HG03521 (cell line): ENCODE measurements at regions not wholly inside any gene's neighbourhood (a gene's known extent, or its start where the extent isn't known, plus 50 kb on each side); places are given as distances from the start of the nearest gene placed in this dataset.

Source experiments
- ATAC-seq: cut with Tn5 transposase; IDR thresholded peaks from one replicate; pipeline ENCODE4 v1.9.1; 2021; ENCODE audit warnings: mild to moderate bottlenecking, moderate library complexity; ENCODE audit not compliant: unreplicated experiment

GRCh38 chr4:12723849-12724447 lies 760.2 kb downstream of the RAB28 start:
- no peak for ATAC-seq

DNA sequence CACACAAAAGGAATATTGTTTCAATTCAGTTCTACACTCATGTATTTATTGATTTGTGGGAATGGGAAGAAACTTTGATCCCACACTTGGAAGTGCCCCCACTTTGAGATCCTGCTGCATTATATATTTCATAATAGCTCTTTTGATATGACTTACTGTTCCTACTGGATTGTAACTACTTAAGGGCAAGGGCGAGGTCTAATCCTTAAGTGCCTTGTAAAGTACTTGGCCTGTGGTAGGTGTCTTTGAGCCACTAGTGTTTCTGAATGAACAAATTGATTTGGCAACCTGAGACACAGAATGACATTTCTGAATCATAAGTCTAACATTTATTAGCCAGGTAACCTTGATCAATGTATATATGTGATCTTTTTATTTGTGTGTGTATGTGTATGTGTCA lies 767.2 kb downstream of the RAB28 start:
- no peak for ATAC-seq

- no peak for ATAC-seq
Observed at GRCh38 chr4:12712648-12713339, 771.3 kb downstream of the RAB28 start.

- no peak for ATAC-seq
Observed at GRCh38 chr4:12707381-12708175, 776.6 kb downstream of the RAB28 start.

GRCh38 chr4:12703036-12703435 lies 781.1 kb downstream of the RAB28 start:
- ATAC-seq: no peak

GRCh38 chr4:12701384-12701783 lies 782.8 kb downstream of the RAB28 start:
- ATAC-seq: peak; percentile 65

DNA sequence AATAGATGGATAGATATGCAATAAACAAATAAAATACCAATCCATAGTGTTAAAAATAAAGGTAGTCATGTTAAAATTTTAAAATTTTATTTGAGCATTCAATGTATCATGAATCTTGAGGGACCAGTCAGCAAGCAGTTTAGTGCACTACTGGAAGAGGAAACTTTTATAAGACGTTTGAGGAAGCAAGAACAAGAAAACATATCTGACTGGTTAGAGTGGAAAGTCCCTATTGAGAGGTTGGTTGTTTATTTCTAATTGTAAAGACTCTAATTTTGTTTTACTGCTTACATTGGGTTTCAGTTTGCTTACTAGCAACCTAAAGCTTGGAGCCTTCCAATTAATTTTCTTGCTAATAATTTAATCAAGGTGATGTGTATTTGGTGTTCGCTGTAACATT lies 786.2 kb downstream of the RAB28 start:
- peak; percentile 46 for ATAC-seq

- no peak for ATAC-seq
Observed at GRCh38 chr4:12692815-12693214, 791.3 kb downstream of the RAB28 start.

GRCh38 chr4:12691168-12691567 lies 793.0 kb downstream of the RAB28 start:
- ATAC-seq: no peak

- no peak for ATAC-seq
Observed at GRCh38 chr4:12689457-12689856, 794.7 kb downstream of the RAB28 start.

- ATAC-seq: no peak
Observed at GRCh38 chr4:12679217-12679616, 804.9 kb downstream of the RAB28 start.

- ATAC-seq: no peak
Observed at GRCh38 chr4:12674184-12674583, 810.0 kb downstream of the RAB28 start.

DNA sequence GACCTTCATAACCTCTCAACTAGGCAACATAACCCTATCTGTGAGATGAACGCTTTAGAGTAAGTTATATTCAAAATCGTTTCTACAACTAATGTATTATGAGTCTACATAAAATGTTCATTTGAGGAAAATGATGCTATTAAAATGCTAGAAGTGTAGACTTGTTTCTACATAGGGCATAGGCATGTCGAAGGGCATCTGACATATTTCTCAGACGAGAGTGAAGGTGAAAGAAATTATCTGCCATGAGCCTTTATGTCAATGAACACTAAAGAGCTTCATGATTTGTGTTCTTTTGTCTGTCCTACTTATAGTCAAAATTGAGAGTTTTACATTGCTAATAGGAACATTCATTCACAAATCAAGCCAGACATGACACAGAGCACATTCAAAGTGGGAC lies 811.8 kb downstream of the RAB28 start:
- no peak for ATAC-seq

DNA sequence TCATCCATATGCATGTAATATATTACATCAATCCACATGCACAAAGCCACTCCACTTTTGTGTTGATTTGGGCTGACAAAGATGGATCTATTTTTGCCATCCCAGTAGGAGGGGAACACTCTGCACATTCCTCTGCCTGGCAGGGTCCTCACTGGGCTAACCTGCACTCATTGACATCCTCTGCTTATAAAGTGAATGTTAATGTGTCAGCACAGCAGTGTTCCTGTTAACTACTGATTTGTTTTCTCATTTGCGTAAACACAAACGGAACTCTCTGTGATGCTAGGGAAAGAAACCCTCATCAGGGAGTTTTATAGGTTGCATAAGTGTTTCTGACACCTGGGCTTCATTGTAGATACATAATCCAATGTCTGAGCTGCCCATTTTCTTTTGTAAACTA lies 826.0 kb downstream of the RAB28 start:
- no peak for ATAC-seq

DNA sequence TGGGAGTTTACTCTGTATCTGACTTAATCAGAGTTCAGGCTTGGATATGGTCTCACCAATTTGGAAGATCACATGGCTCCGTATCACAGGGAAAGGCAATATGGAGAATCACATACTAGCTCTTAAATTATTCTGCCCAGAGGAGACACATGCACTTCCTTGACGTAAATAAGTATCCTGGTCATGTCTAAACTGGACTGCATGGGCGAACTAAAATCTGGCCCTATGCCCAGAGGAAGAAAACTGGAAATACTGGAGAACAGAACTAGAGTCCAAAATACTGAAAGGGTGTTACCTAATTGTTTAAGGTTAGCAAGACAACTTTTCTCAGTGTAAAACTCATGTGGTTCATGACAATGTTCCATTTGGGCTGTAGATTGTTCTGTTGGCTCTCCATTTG lies 832.3 kb downstream of the RAB28 start:
- ATAC-seq: no peak

DNA sequence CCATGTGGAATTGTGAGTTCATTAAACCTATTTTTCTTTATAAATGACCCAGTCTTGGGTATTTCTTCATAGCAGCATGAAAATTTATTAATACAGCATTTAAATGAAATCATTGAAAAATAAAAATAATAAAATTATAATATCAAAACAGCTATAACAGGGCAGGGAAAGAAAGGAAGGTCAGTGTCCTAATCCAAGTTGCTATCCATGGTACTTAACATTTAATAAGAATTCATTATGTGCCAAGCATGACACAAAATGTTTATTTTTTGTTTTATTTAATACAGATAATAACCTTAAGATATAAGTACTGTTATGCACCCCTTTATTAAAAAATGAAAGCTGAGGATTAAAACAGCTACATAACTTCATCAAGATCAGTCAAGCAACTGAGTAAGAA lies 838.4 kb downstream of the RAB28 start:
- no peak for ATAC-seq

DNA sequence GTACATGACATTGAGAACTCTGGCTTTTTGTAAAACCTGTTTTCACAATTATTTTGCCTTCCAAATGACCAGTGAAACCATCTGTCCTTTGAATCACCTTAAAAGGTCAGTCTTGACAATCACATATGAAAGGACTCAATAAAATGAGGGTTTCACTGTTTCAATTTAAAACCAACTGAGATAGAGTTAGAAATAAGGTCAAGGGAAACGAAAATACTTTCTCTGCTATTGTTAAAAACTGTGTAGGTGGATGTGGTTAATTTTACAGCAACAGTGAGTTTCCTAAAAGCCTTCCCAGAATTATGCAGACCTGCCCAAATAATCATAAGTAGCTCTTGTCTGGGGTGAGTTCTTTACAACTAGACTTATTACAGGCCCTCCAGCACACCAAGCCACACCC lies 839.9 kb downstream of the RAB28 start:
- ATAC-seq: no peak

GRCh38 chr4:12636191-12636590 lies 847.9 kb downstream of the RAB28 start:
- ATAC-seq: no peak

DNA sequence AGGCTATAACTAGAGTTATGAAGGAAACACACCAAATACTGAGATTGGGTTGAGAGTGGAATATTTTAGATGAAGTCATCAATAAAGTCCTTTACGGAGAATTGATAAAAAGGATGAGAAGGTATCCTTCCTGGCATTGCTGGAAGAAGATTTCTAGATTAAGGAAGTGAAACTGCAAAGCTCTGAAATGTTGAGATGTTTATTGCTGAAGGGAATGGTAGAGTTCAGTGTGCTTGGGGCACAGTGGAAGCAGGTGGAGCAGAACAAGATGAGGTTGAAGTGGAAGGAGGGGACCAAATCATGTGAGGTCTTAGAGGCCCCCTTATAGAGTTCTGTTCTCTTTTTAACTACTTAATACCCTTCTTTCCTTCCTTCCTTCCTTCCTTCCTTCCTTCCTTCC lies 848.5 kb downstream of the RAB28 start:
- no peak for ATAC-seq

GRCh38 chr4:12633053-12633651 lies 851.0 kb downstream of the RAB28 start:
- peak; percentile 95 for ATAC-seq

DNA sequence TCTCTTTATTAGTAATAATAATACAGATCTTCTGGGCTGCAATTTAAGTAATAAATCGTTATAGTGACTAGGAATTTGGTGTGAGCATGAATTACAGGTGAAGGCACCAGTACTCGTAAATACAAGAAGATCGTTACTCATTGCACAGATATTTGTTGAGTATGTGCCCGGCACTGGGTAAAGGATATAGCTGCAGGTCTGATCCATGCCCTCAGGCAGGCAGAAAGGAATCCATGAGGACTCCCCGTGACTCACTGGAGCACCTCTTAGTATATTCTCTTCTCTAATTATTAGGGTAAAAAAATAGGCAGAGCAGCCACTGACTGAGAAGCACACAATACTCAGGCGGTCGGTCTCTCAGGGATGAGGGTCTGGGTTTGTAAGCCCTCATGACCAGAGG lies 868.3 kb downstream of the RAB28 start:
- ATAC-seq: no peak

GRCh38 chr4:12612876-12613275 lies 871.3 kb downstream of the RAB28 start:
- no peak for ATAC-seq
